ENCODE measurements at regions not wholly inside any gene's neighbourhood (a gene's known extent, or its start where the extent isn't known, plus 50 kb on each side); places are given as distances from the start of the nearest gene placed in this dataset.

DNA sequence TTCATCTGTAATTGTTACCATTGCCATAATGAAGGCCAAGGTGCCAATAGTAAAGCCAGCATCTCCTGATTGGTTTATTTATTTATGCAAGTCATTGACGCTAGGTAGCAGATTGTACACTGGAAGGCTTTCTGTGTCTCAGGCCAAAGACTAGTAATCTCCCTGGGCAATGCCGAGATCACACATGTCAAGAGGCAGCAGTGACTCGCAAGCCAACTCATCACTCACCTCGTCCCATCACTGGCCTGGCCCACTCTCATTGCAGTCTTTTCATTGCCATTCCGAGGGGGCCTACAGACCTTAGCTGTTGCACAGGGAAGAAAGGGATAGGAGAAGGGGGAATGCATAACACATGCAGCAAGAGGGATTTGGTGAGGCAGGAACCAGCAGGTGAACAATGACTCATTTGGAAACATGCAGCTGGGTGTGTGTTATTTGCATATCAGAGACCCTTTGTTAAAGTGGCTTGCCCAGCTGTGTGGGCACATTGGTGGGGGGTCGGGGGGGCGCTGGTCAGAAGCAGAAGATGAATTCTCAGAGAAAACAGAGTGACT is 448.7 kb upstream of the HNRNPA3 start:
- TF ChIP-seq FOXM1 (IDR thresholded peaks at IDR 0.05; ENCODE audit: borderline replicate concordance, low read depth) (no peak), CEBPB (IDR thresholded peaks at IDR 0.05) (no peak), TAF1 (IDR thresholded peaks at IDR 0.05; ENCODE audit: low read depth) (no peak), CREB1 (IDR thresholded peaks at IDR 0.05; ENCODE audit: low read depth) (no peak), YY1 (IDR thresholded peaks at IDR 0.05; ENCODE audit: low read depth) (no peak), RAD21 (IDR thresholded peaks at IDR 0.05; ENCODE audit: low read depth) (no peak), EGR1 (IDR thresholded peaks at IDR 0.05) (no peak), EP300 (IDR thresholded peaks at IDR 0.05; ENCODE audit: borderline replicate concordance) (no peak)

DNA sequence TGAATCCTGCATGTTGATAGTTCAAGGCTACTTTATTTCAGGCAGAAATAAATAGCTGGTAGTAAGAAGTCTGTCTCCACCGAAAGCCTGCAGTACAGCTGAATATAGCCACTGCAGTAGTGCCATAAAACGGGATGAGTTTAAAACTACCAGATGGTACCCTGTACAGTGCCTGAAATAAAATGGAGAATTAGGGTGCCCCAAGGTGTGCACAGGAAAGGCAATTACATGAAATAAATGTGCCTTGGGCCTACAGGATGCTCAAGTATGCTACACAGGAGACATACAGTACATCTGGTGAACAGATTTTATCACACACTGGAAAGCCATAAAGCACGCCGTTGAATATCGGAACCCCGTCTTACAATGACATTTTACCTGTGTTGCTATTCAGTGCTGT is 447.7 kb upstream of the HNRNPA3 start:
- TF ChIP-seq, protein P1, sequence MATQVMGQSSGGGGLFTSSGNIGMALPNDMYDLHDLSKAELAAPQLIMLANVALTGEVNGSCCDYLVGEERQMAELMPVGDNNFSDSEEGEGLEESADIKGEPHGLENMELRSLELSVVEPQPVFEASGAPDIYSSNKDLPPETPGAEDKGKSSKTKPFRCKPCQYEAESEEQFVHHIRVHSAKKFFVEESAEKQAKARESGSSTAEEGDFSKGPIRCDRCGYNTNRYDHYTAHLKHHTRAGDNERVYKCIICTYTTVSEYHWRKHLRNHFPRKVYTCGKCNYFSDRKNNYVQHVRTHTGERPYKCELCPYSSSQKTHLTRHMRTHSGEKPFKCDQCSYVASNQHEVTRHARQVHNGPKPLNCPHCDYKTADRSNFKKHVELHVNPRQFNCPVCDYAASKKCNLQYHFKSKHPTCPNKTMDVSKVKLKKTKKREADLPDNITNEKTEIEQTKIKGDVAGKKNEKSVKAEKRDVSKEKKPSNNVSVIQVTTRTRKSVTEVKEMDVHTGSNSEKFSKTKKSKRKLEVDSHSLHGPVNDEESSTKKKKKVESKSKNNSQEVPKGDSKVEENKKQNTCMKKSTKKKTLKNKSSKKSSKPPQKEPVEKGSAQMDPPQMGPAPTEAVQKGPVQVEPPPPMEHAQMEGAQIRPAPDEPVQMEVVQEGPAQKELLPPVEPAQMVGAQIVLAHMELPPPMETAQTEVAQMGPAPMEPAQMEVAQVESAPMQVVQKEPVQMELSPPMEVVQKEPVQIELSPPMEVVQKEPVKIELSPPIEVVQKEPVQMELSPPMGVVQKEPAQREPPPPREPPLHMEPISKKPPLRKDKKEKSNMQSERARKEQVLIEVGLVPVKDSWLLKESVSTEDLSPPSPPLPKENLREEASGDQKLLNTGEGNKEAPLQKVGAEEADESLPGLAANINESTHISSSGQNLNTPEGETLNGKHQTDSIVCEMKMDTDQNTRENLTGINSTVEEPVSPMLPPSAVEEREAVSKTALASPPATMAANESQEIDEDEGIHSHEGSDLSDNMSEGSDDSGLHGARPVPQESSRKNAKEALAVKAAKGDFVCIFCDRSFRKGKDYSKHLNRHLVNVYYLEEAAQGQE (IDR thresholded peaks at IDR 0.05; ENCODE audit: low read depth), result no peak
- no peak for TF ChIP-seq YY1 (IDR thresholded peaks at IDR 0.05; ENCODE audit: low read depth)
- TF ChIP-seq, protein P2, sequence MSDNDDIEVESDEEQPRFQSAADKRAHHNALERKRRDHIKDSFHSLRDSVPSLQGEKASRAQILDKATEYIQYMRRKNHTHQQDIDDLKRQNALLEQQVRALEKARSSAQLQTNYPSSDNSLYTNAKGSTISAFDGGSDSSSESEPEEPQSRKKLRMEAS (IDR thresholded peaks at IDR 0.05), result no peak
- no peak for TF ChIP-seq NFIC (IDR thresholded peaks at IDR 0.05)
- no peak for TF ChIP-seq EP300 (IDR thresholded peaks at IDR 0.05; ENCODE audit: borderline replicate concordance)
- TF ChIP-seq TEAD4 (IDR thresholded peaks at IDR 0.05), result no peak
- TF ChIP-seq ZBTB7A (IDR thresholded peaks at IDR 0.05; ENCODE audit: low read depth), result no peak
- TF ChIP-seq, protein P3, sequence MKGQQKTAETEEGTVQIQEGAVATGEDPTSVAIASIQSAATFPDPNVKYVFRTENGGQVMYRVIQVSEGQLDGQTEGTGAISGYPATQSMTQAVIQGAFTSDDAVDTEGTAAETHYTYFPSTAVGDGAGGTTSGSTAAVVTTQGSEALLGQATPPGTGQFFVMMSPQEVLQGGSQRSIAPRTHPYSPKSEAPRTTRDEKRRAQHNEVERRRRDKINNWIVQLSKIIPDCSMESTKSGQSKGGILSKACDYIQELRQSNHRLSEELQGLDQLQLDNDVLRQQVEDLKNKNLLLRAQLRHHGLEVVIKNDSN (IDR thresholded peaks at IDR 0.05), result no peak
- no peak for TF ChIP-seq FOXM1 (IDR thresholded peaks at IDR 0.05; ENCODE audit: borderline replicate concordance, low read depth)
- TF ChIP-seq EGR1 (IDR thresholded peaks at IDR 0.05), result no peak
- TF ChIP-seq CREB1 (IDR thresholded peaks at IDR 0.05; ENCODE audit: low read depth), result no peak
- no peak for TF ChIP-seq TAF1 (IDR thresholded peaks at IDR 0.05; ENCODE audit: low read depth)

DNA sequence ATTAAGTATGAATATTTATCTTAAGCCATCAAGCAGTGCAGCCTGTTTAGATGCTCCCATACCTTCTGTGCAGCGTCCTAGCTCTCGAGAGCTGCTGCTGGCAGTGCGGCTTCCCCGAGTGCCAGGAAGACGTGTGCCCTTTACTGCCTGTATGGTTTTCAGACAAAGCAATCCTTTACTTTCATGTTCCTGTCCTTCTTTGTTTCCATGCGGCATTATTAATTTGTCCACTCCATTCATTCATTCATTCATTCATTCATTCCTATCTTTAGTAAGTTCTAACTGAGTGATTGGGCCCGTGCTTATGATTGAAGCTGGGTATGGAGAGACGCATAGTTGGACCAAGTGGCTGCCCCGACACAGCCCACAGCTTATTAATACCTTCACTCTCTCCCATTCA is 446.6 kb upstream of the HNRNPA3 start:
- TF ChIP-seq CEBPB (IDR thresholded peaks at IDR 0.05) (no peak), NFIC (IDR thresholded peaks at IDR 0.05) (no peak), EGR1 (IDR thresholded peaks at IDR 0.05) (no peak), CREB1 (IDR thresholded peaks at IDR 0.05; ENCODE audit: low read depth) (no peak), RAD21 (IDR thresholded peaks at IDR 0.05; ENCODE audit: low read depth) (no peak), TEAD4 (IDR thresholded peaks at IDR 0.05) (no peak), TCF12 (IDR thresholded peaks at IDR 0.05; ENCODE audit: low read depth) (no peak), EP300 (IDR thresholded peaks at IDR 0.05; ENCODE audit: borderline replicate concordance) (no peak), FOXM1 (IDR thresholded peaks at IDR 0.05; ENCODE audit: borderline replicate concordance, low read depth) (no peak), ZBTB7A (IDR thresholded peaks at IDR 0.05; ENCODE audit: low read depth) (no peak), YY1 (IDR thresholded peaks at IDR 0.05; ENCODE audit: low read depth) (no peak), TAF1 (IDR thresholded peaks at IDR 0.05; ENCODE audit: low read depth) (no peak)
- TF ChIP-seq, protein P2 (IDR thresholded peaks at IDR 0.05), result no peak
- TF ChIP-seq, protein P1 (IDR thresholded peaks at IDR 0.05; ENCODE audit: low read depth), result no peak
- TF ChIP-seq, protein P3 (IDR thresholded peaks at IDR 0.05), result no peak

DNA sequence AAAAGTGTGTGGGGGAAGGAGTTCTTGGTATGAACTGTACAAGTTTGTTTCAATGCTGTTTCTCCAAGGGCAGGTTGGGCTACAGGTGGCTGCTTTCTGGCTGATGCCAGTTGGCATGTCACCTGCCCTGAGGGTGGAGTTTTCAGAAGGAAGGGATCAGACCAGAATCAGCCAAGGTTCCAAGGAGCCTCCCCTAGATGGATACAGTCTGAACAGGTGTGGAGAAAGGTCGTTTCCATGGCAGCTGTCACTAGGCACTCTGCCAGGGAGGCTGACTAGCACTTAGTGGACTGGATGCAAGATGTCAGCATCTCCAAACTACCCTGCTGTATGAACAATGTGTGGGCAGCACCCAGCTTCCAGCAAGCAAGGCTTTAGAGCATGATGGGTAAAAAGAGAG is 444.4 kb upstream of the HNRNPA3 start:
- TF ChIP-seq RAD21 (IDR thresholded peaks at IDR 0.05; ENCODE audit: low read depth) (no peak), TAF1 (IDR thresholded peaks at IDR 0.05; ENCODE audit: low read depth) (no peak), FOXM1 (IDR thresholded peaks at IDR 0.05; ENCODE audit: borderline replicate concordance, low read depth) (no peak), TCF12 (IDR thresholded peaks at IDR 0.05; ENCODE audit: low read depth) (no peak), EP300 (IDR thresholded peaks at IDR 0.05; ENCODE audit: borderline replicate concordance) (no peak), CEBPB (IDR thresholded peaks at IDR 0.05) (no peak), NFIC (IDR thresholded peaks at IDR 0.05) (no peak), CREB1 (IDR thresholded peaks at IDR 0.05; ENCODE audit: low read depth) (no peak), ZBTB7A (IDR thresholded peaks at IDR 0.05; ENCODE audit: low read depth) (no peak), TEAD4 (IDR thresholded peaks at IDR 0.05) (no peak), YY1 (IDR thresholded peaks at IDR 0.05; ENCODE audit: low read depth) (no peak), EGR1 (IDR thresholded peaks at IDR 0.05) (no peak)
- TF ChIP-seq, protein P1 (IDR thresholded peaks at IDR 0.05; ENCODE audit: low read depth), result no peak
- TF ChIP-seq, protein P3 (IDR thresholded peaks at IDR 0.05), result no peak
- TF ChIP-seq, protein P2 (IDR thresholded peaks at IDR 0.05), result no peak
